Stomach (tissue), 8 donors: ENCODE measurements at regions not wholly inside any gene's neighbourhood (a gene's known extent, or its start where the extent isn't known, plus 50 kb on each side); places are given as distances from the start of the nearest gene placed in this dataset.

Experiments used
- DNase-seq, 2 donors: peaks; one replicate each; pipeline versions ENCODE4 v3.0.0 to v3.0.0-alpha.2; 2013 to 2019
- H3K27ac ChIP-seq, 5 donors: fragments of 200-600 bp in 4 of 5; sonication (generic) in 4 of 5; one replicate each; pipeline ENCODE4 v1.5.1; 2013 to 2019; ENCODE audit warnings: mild to moderate bottlenecking in 1 of 5, moderate library complexity in 1 of 5
- H3K27me3 ChIP-seq, 3 donors: fragments of 200-600 bp; sonication (generic); one replicate each; pipeline ENCODE4 v1.5.1; 2017 to 2019; ENCODE audit warnings: mixed run types in 1 of 3
- H3K36me3 ChIP-seq, 4 donors: fragments of 200-600 bp; sonication (generic); 1 replicate in 3 of 4; 2 replicates in 1 of 4; pipeline ENCODE4 v1.5.1; 2016 to 2019
- H3K4me1 ChIP-seq, 4 donors: fragments of 200-600 bp; sonication (generic); one replicate each; pipeline ENCODE4 v1.5.1; 2016 to 2019
- H3K4me3 ChIP-seq, 4 donors: fragments of 200-600 bp; sonication (generic) in 3 of 4; one replicate each; pipeline ENCODE4 v1.5.1; 2016 to 2019; ENCODE audit warnings: mild to moderate bottlenecking in 1 of 4
- H3K9me3 ChIP-seq, 4 donors: fragments of 200-600 bp; sonication (generic); one replicate each; pipeline ENCODE4 v1.5.1; 2016 to 2019
- CTCF ChIP-seq, 7 experiments: fragments of 450-650 bp in 4 of 7; fragments of 200-600 bp in 3 of 7; sonication (generic) in 3 of 7; IDR thresholded peaks; one replicate each; pipeline ENCODE4 v1.5.1; 2016 to 2019; ENCODE audit warnings: antibody characterized with exemption in 7 of 7, control low read depth in 2 of 7, mild to moderate bottlenecking in 1 of 7
- EP300 ChIP-seq: sonication (generic); formaldehyde crosslinking; IDR thresholded peaks from one replicate; pipeline ENCODE4 v1.6.1; 2017; ENCODE audit warnings: antibody characterized with exemption
- POLR2A ChIP-seq, 4 donors: fragments of 450-650 bp; IDR thresholded peaks; one replicate each; pipeline ENCODE4 v1.6.1; 2016; ENCODE audit warnings: antibody characterized with exemption in 4 of 4, control low read depth in 2 of 4, mild to moderate bottlenecking in 1 of 4, moderate library complexity in 1 of 4
- POLR2AphosphoS5 ChIP-seq, 3 donors: sonication (generic); formaldehyde crosslinking; IDR thresholded peaks; one replicate each; pipeline ENCODE4 v1.6.1; 2016; ENCODE audit warnings: antibody characterized with exemption in 3 of 3
- WGBS, 5 donors: extraction: QIAGEN DNeasy Blood & Tissue Kit in 3 of 5; methylation state at CpG; one replicate each; pipeline versions ENCODE4 v1.1.5 to v1.1.7; 2013 to 2018; 5-methylcytosine and 5-hydroxymethylcytosine counted together
- intact Hi-C: fragments of 100-400 bp; cut with DNase I; formaldehyde crosslinking; loops from one replicate; pipeline ENCODE4 v1.15.1; 2023; ENCODE audit warnings: low total_unique reads
- donor health status: healthy with polysubstance abuse.
- donor health status: Bipolar disorder and iron deficiency.
- donor health status: healthy.

GRCh38 chr14:66244834-66245233 is 241.3 kb upstream of the CCDC196 start:
- Histone ChIP-seq H3K27me3 (no peaks in the 10 kb centered on the region), H3K27ac (no peak overlapping the region), H3K9me3 (no peaks in the 10 kb centered on the region), H3K4me1 (peaks cover 0 to 7% (median 0%) of the 10 kb centered on the region in 4 donors), H3K4me3 (no peak overlapping the region), H3K36me3 (no peaks in the 10 kb centered on the region)
- whole genome bisulfite sequencing, 5 donors = 78 to 90% (median 85%) methylated on average over 5 of the region's 5 CpGs
- DNase-seq = no peak
- intact Hi-C loops = no loop called here
- TF ChIP-seq EP300 = no peak
- TF ChIP-seq CTCF (IDR thresholded peaks at IDR 0.05) = no peak
- TF ChIP-seq POLR2AphosphoS5 (IDR thresholded peaks at IDR 0.05) = no peak
- no peak for TF ChIP-seq POLR2A (IDR thresholded peaks at IDR 0.05)

GRCh38 chr14:66247662-66248193 is 238.4 kb upstream of the CCDC196 start:
- TF ChIP-seq POLR2A (IDR thresholded peaks at IDR 0.05) (no peak), POLR2AphosphoS5 (IDR thresholded peaks at IDR 0.05) (no peak), CTCF (IDR thresholded peaks at IDR 0.05) (no peak), EP300 (no peak)
- Histone ChIP-seq H3K27ac (no peak overlapping the region), H3K4me1 (peaks cover 0 to 7% (median 0%) of the 10 kb centered on the region in 4 donors), H3K4me3 (no peak overlapping the region), H3K27me3 (no peaks in the 10 kb centered on the region), H3K36me3 (no peaks in the 10 kb centered on the region), H3K9me3 (no peaks in the 10 kb centered on the region)
- no peak for DNase-seq
- WGBS, 5 donors = 60 to 80% (median 66%) methylated on average over 4 of the region's 4 CpGs
- intact Hi-C loops = no loop called here

GRCh38 chr14:66248256-66248655 is 237.9 kb upstream of the CCDC196 start:
- TF ChIP-seq EP300 = no peak
- no peak for TF ChIP-seq POLR2AphosphoS5 (IDR thresholded peaks at IDR 0.05)
- TF ChIP-seq CTCF (IDR thresholded peaks at IDR 0.05) = no peak
- TF ChIP-seq POLR2A (IDR thresholded peaks at IDR 0.05) = no peak
- H3K27me3 ChIP-seq = no peaks in the 10 kb centered on the region
- H3K4me3 ChIP-seq = no peak overlapping the region
- 26 to 66% (median 58%) methylated on average over 2 of the region's 2 CpGs for WGBS, 5 donors
- intact Hi-C loops = no loop called here
- peaks cover 0 to 7% (median 0%) of the 10 kb centered on the region in 4 donors for H3K4me1 ChIP-seq
- no peaks in the 10 kb centered on the region for H3K36me3 ChIP-seq
- DNase-seq = no peak
- H3K27ac ChIP-seq = no peak overlapping the region
- no peaks in the 10 kb centered on the region for H3K9me3 ChIP-seq

GRCh38 chr14:66249544-66249943 is 236.6 kb upstream of the CCDC196 start:
- no peaks in the 10 kb centered on the region for H3K27me3 ChIP-seq
- intact Hi-C loops = no loop called here
- DNase-seq = no peak
- H3K4me3 ChIP-seq = no peak overlapping the region
- H3K27ac ChIP-seq = no peak overlapping the region
- TF ChIP-seq EP300 (no peak), CTCF (IDR thresholded peaks at IDR 0.05) (no peak), POLR2A (IDR thresholded peaks at IDR 0.05) (no peak), POLR2AphosphoS5 (IDR thresholded peaks at IDR 0.05) (no peak)
- no peaks in the 10 kb centered on the region for H3K9me3 ChIP-seq
- H3K4me1 ChIP-seq = peaks cover 0 to 7% (median 0%) of the 10 kb centered on the region in 4 donors
- 80 to 90% (median 87%) methylated on average over 3 of the region's 3 CpGs for WGBS, 5 donors
- H3K36me3 ChIP-seq = no peaks in the 10 kb centered on the region
